ENCODE measurements at regions not wholly inside any gene's neighbourhood (a gene's known extent, or its start where the extent isn't known, plus 50 kb on each side); places are given as distances from the start of the nearest gene placed in this dataset.

DNA sequence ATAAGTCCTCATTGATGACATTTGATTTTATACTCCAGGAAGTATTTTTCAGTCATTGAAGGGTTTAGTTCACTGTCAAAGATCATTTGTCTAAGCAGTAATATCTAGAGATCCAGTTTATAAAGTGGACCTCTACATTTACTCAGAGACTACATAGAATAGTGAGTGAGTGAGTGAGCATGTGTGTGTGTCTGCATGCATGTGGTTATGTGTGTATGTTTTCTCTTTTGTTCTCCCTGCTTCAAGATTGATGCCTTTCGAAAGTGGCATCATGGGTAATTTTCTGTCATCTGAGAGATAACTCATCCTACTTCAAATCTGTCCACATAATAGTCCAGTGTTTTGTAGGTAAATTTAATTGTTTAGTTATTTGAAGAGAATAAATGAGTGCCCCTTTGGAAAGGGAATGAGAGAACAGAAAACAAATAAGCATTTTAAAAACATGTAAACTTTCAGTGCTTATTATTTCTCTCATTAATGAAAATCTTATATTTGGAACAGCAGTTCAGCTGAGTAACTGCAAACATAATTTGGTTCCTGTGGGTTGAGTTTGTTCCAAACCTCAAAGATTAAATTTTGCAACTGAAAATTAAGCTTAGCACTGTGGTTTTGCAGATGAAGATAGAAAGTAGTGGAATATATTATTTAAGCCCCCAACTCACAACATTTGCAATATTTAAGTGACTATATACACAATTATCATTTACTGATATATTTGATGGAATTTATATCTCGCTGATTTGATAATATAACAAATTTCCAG, 1295.1 kb upstream of the C9orf72 start:
- in situ Hi-C loops (cut with HindIII; ENCODE audit: low sequenced_read_pairs): no loop called here
- no peak for DNase-seq (ENCODE audit: low spot score)

GRCh38 chr9:28882529-28882928, 1309.2 kb upstream of the C9orf72 start:
- in situ Hi-C loops (cut with HindIII; ENCODE audit: low sequenced_read_pairs): no loop called here
- DNase-seq (ENCODE audit: low spot score): no peak

- in situ Hi-C loops (cut with HindIII; ENCODE audit: low sequenced_read_pairs): no loop called here
- DNase-seq (ENCODE audit: low spot score): no peak
Measured at GRCh38 chr9:28883234-28883633, 1310.0 kb upstream of the C9orf72 start.

DNA sequence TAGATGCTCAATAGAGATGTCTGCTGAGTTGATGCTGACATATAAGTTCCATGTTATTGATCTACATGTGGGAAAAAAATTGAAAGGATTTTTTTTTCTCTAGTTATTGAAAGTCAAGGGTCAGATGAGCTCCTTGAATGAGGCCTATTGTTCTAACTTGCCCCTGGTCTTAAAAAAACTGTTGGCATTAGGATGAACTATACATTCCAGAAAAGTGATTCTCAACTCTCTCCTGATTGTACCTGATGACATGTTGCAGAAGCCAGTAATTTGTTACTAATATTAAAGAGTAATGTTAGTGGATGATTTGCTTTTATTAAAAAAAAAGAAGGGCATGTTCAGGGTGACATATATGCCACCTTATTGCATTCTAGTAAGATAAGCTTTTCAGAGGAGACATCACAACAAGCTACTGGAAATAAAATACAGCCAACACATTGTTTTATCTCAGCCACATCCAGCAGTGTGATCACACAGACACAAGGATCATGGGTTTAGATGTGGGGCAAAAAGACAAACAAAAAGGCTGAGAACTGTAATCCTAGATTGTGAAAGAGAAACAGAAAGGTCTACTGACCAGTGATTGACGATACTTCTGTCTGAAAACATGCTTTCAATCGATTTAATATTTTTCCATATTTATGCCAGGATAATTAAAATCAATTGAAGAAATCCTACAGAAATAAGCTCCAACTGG, 1314.1 kb upstream of the C9orf72 start:
- no peak for DNase-seq (ENCODE audit: low spot score)
- in situ Hi-C loops (cut with HindIII; ENCODE audit: low sequenced_read_pairs): no loop called here

DNA sequence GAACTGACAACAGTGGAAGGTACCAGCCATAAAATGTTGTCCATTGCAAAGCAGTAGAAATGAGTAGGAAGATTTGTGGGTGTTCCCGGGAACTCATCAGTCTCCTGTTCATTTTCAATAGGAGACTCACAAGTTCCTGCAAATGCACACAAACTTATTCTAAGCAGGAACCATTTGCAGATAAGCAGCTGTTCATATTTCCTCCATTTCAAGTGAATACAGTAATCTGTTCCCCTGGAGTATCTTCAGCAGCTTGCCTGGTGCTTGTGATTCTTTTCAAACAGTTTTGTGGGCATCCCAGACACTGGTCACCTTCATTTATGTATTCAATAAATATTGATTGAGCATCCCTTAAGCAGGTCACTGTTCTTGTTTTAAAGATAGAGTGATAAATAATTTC, 1315.5 kb upstream of the C9orf72 start:
- in situ Hi-C loops (cut with HindIII; ENCODE audit: low sequenced_read_pairs): no loop called here
- no peak for DNase-seq (ENCODE audit: low spot score)

- no peak for DNase-seq (ENCODE audit: low spot score)
- in situ Hi-C loops (cut with HindIII; ENCODE audit: low sequenced_read_pairs): no loop called here
Measured at GRCh38 chr9:28892538-28892937, 1319.3 kb upstream of the C9orf72 start.

- no peak for DNase-seq (ENCODE audit: low spot score)
- in situ Hi-C loops (cut with HindIII; ENCODE audit: low sequenced_read_pairs): no loop called here
Measured at GRCh38 chr9:28899267-28899666, 1326.0 kb upstream of the C9orf72 start.

DNA sequence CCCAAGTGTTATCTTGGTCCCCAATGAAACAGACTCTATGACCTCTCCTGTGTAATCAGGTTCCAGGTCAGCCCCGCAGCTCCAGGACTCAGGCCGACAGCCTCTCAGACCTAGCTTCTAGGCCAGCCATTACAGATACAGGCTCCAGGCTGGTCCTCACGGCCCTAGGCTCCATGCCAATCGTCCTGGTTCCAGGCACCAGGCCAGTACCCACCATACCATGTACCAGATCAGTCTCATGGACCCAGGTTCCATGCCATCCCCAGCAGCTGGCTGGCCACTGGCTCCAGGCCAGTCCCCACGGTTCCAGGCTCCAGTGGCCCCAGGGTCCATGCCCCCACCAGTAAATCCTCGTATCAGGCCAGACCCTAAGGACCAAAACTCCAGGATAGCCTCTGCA, 1326.6 kb upstream of the C9orf72 start:
- no peak for DNase-seq (ENCODE audit: low spot score)
- in situ Hi-C loops (cut with HindIII; ENCODE audit: low sequenced_read_pairs): no loop called here

DNA sequence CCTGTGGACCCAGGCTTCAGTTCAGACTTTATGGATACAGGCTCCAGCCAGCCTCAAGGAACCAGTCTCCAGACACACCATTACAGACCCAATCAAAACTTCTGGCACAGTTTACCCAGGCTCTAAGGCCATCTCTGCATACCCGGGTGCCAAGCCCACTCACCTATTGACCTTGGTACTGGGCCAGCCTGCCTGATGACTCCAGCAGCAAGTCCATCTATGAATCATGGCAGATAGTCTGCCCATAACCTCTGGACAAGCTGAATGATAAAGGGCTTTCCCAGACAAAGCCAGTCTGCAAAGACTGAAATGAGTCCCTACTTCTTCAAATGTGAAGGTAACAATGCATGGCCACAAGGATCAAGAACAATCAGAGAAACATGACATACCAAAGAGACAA, 1327.1 kb upstream of the C9orf72 start:
- in situ Hi-C loops (cut with HindIII; ENCODE audit: low sequenced_read_pairs): no loop called here
- no peak for DNase-seq (ENCODE audit: low spot score)

DNA sequence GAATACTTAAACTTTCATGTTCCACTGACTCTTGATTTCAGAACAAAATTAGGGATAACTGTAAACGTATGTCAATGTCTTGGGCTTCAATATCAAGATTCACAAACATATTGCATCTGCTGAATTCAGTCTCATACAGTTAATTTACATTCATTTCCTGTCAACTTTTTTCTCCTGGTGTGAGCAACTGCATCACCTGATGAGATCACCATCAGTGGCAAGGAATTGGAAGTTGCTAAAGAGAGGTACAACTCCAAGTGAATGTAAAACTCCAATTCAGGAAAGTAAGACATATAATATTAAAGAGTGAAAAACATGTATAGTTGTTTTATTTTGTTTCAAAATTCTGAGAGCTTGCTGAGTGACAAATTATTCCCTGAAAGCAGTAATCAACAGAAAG, 1336.2 kb upstream of the C9orf72 start:
- in situ Hi-C loops (cut with HindIII; ENCODE audit: low sequenced_read_pairs): no loop called here
- DNase-seq (ENCODE audit: low spot score): no peak

GRCh38 chr9:28912621-28913020, 1339.3 kb upstream of the C9orf72 start:
- in situ Hi-C loops (cut with HindIII; ENCODE audit: low sequenced_read_pairs): no loop called here
- DNase-seq (ENCODE audit: low spot score): no peak

GRCh38 chr9:28915202-28915930, 1342.1 kb upstream of the C9orf72 start:
- in situ Hi-C loops (cut with HindIII; ENCODE audit: low sequenced_read_pairs): no loop called here
- no peak for DNase-seq (ENCODE audit: low spot score)

DNA sequence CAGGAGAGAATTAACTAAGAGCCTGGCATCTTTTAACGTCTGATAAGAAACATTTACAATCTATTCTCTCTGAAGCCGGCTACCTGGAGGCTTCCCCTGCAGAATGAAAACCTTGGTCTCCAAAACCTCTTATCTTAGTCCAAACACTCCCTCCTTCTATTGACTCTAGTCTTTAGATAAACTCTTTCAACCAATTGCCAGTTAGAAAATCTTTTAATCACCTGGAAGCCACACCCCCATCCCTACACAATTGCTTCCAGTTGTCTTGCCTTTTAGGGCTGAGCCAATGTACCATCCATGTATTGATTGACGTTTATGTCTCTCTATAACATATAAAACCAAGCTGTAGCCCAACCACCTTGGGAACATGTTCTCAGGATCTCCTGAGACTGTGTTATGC, 1343.1 kb upstream of the C9orf72 start:
- in situ Hi-C loops (cut with HindIII; ENCODE audit: low sequenced_read_pairs): no loop called here

DNA sequence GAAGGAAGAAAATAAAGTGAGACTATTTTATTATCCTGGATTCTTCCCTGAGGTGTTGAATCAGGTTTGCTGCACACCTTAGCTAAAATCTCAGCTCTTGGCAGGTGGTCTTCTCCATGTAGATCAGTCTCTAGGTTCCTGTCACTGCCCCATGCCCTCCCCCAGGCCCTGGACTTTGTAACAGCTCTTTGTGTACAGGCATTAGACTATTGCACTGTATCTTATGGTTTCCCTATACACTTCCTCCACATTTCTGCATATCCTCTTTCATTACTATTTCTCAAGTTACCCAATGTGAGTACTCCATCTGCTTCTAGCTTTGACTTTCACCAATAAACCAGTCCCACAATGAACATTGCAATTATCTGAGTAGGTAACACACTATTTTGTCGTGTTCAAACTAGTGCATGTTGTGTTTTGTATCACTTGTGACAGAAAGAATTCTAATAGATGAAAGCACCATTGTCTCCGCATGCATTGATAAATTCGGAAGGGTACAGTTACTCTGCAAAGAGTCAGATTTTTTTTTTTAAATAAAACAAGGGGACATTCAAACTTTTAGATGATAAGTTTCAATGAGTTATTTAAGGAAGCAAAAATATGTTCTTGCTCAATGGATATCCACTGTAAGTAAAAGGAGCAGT, 1348.7 kb upstream of the C9orf72 start:
- in situ Hi-C loops (cut with HindIII; ENCODE audit: low sequenced_read_pairs): no loop called here
- no peak for DNase-seq (ENCODE audit: low spot score)

More for the DNA sequence above, 1343.1 kb upstream of the C9orf72 start:
- no peak for DNase-seq (ENCODE audit: low spot score)

GRCh38 chr9:28922891-28923290, 1349.6 kb upstream of the C9orf72 start:
- no peak for DNase-seq (ENCODE audit: low spot score)
- in situ Hi-C loops (cut with HindIII; ENCODE audit: low sequenced_read_pairs): no loop called here

DNA sequence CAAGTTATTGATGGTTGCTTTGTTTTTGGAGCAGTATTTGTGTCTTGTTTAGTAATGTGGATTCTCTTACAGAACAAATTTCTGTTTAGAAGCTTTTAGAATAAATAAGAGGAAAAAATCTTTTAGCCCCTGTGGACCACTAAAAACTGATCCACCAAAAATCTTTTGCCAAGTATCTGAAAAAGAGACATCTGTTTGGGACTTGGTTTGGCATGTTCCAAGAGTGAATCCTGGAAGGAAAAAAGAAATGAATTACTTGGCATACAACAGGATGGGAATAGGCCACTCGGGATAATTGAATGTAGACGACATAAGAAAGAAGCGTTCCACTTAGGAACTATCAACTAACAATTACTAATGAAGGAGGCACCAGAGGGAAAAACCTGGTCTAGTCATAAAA, 1350.1 kb upstream of the C9orf72 start:
- no peak for DNase-seq (ENCODE audit: low spot score)
- in situ Hi-C loops (cut with HindIII; ENCODE audit: low sequenced_read_pairs): no loop called here

GRCh38 chr9:28925157-28925556, 1351.9 kb upstream of the C9orf72 start:
- in situ Hi-C loops (cut with HindIII; ENCODE audit: low sequenced_read_pairs): no loop called here
- DNase-seq (ENCODE audit: low spot score): no peak

GRCh38 chr9:28926306-28926705, 1353.0 kb upstream of the C9orf72 start:
- in situ Hi-C loops (cut with HindIII; ENCODE audit: low sequenced_read_pairs): no loop called here
- DNase-seq (ENCODE audit: low spot score): no peak

DNA sequence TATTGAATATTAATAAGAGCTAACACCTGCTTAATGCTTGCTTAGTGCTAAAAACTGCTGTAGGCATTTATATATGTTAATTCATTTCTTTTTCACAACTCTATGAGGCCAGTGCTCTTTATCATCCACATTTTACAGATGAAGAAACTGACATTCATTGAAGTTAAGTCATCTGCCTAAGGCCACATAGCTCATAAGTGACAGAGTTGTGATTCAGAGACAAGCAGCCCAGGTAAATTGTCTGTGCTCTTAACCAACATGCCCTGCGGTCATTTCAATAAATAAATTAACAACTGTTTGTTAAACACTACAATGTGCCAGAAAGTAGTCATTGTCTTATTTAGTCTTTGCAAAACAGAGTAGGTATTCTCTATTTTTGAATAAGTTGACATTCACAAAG, 1354.4 kb upstream of the C9orf72 start:
- in situ Hi-C loops (cut with HindIII; ENCODE audit: low sequenced_read_pairs): no loop called here

GRCh38 chr9:28929433-28929832, 1356.2 kb upstream of the C9orf72 start:
- no peak for DNase-seq (ENCODE audit: low spot score)
- in situ Hi-C loops (cut with HindIII; ENCODE audit: low sequenced_read_pairs): no loop called here

More for the DNA sequence above, 1354.4 kb upstream of the C9orf72 start:
- no peak for DNase-seq (ENCODE audit: low spot score)

All from G401 (cell line).